ENCODE measurements at regions not wholly inside any gene's neighbourhood (a gene's known extent, or its start where the extent isn't known, plus 50 kb on each side); places are given as distances from the start of the nearest gene placed in this dataset.

DNA sequence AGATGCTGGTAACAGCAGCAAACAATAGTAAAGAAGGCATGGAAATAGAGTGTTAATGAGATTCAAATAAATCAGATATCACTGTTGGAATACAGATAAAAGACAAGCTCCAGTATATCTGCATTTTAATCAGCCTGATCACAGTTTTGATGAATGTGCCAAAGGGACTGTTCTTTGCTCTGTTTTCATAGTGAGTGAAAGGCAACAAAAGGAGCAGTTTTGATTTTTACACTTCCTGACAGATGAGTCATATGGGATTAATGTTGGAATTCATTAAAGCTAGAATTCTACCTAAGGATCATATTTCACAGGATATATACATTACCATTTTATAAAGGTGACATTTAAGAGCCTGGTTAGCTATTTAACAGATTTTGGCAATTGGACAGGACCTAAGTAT, 743.3 kb upstream of the PTPRD start:
- TF ChIP-seq POLR2A (IDR thresholded peaks at IDR 0.05), result no peak
- TF ChIP-seq, protein P1, sequence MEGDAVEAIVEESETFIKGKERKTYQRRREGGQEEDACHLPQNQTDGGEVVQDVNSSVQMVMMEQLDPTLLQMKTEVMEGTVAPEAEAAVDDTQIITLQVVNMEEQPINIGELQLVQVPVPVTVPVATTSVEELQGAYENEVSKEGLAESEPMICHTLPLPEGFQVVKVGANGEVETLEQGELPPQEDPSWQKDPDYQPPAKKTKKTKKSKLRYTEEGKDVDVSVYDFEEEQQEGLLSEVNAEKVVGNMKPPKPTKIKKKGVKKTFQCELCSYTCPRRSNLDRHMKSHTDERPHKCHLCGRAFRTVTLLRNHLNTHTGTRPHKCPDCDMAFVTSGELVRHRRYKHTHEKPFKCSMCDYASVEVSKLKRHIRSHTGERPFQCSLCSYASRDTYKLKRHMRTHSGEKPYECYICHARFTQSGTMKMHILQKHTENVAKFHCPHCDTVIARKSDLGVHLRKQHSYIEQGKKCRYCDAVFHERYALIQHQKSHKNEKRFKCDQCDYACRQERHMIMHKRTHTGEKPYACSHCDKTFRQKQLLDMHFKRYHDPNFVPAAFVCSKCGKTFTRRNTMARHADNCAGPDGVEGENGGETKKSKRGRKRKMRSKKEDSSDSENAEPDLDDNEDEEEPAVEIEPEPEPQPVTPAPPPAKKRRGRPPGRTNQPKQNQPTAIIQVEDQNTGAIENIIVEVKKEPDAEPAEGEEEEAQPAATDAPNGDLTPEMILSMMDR (IDR thresholded peaks at IDR 0.05), result no peak
- no peak for TF ChIP-seq POLR2AphosphoS5 (IDR thresholded peaks at IDR 0.05; ENCODE audit: insufficient read depth in 1 of 2, low read depth in 1 of 2)

Data from vagina (tissue), 2 donors.